Peyer's patch (tissue), 4 donors: ENCODE measurements at regions not wholly inside any gene's neighbourhood (a gene's known extent, or its start where the extent isn't known, plus 50 kb on each side); places are given as distances from the start of the nearest gene placed in this dataset.

Experiments
- CTCF ChIP-seq, 6 experiments: fragments of 450-650 bp in 4 of 6; fragments of 200-600 bp in 2 of 6; sonication (generic) in 1 of 6; IDR thresholded peaks; one replicate each; pipeline ENCODE4 v1.5.1; 2017 to 2019; ENCODE audit warnings: antibody characterized with exemption in 6 of 6, mild to moderate bottlenecking in 3 of 6, moderate library complexity in 1 of 6
- POLR2A ChIP-seq, 2 donors: fragments of 450-650 bp; IDR thresholded peaks; one replicate each; pipeline ENCODE4 v1.5.1; 2017; ENCODE audit warnings: antibody characterized with exemption in 2 of 2, mild to moderate bottlenecking in 2 of 2, moderate library complexity in 2 of 2

DNA sequence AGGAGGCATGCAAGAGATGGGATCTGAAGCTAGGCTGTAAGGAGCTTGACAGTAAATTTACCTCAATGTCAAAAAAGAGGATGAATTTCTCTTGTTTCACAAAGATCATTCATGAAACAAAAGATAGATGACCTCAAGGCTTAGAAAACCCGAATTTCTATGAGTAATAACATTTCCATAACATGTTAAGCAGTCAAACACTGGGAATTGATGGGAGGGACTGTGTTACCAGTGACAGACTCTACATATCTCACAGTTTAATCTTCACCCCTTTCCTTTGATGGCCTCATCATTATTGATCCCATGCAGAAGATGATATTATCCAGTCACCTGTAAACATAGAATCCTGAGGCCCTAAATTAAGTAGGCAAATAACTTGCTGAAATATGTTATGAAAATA is 53.5 kb upstream of the VGLL3 start:
- TF ChIP-seq CTCF (IDR thresholded peaks at IDR 0.05) (no peak), POLR2A (IDR thresholded peaks at IDR 0.05) (no peak)
